ENCODE measurements at regions not wholly inside any gene's neighbourhood (a gene's known extent, or its start where the extent isn't known, plus 50 kb on each side); places are given as distances from the start of the nearest gene placed in this dataset.

GRCh38 chr15:31237043-31237324 is 89.7 kb upstream of the KLF13 start:
- no peak for TF ChIP-seq CTCF (IDR thresholded peaks at IDR 0.05)
- TF ChIP-seq EP300 (IDR thresholded peaks at IDR 0.05) = no peak
